ENCODE measurements at regions not wholly inside any gene's neighbourhood (a gene's known extent, or its start where the extent isn't known, plus 50 kb on each side); places are given as distances from the start of the nearest gene placed in this dataset.

DNA sequence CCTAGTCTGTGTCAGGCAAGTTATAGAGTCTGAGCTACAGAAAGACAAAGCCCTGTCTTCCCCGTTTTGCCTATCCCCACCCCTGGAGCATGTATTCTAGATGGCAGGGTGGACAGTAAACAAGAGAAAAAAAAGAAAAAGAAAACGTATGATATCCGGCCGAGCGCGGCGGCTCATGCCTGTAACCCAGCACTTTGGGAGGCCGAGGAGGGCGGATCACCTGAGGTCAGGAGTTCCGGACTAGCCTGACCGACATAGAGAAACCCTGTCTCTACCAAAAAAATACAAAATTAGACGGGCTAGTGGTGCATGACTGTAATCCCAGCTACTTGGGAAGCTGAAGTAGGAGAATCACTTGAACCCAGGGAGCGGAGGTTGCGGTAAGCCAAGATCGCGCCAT is 523.0 kb upstream of the CDH9 start:
- no peak for DNase-seq (ENCODE audit: low read depth in 4 of 4, low spot score in 2 of 4)

DNA sequence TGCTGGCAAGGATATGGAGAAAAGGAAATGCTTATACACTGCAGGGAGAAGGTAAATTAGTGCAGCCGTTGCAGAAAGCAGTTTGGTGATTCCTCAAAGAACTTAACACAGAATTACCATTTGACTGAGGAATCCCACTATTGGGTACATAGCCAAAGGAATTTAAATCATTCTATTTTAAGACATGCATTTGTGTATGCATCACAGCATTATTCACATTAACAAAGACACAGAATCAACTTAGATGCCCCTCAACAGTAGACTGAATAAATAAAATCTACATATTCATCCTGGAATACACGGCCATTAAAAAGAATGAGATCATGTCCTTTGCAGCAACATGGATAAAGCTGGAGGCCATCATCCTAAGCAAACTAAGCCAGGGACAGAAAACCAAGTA is 510.1 kb upstream of the CDH9 start:
- no peak for DNase-seq (ENCODE audit: low read depth in 4 of 4, low spot score in 2 of 4)

DNA sequence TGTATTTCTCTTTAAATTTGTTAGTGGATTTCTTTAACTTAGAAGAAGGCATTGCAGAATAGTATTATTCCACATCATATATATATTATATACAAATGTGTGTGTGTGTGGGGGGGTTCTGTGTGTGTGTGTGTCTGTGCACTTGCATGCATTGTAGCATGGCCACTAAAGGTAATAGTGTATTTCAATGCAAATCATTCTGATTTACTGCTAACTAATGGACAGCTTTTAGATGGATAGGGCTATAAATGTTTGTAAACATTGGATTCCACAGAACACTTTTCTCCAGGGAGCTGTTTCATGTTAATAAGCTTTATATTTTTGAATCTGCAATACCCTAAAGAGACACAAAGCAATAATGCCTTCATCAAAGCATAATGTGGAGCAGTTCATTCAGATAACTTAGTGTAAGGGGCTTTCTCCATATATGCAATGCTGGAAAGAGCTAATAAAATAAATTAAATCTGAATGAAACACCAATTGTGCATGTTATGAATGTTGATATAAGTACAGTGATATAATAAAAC is 496.7 kb upstream of the CDH9 start:
- DNase-seq (ENCODE audit: low read depth in 4 of 4, low spot score in 2 of 4), result no peak

DNA sequence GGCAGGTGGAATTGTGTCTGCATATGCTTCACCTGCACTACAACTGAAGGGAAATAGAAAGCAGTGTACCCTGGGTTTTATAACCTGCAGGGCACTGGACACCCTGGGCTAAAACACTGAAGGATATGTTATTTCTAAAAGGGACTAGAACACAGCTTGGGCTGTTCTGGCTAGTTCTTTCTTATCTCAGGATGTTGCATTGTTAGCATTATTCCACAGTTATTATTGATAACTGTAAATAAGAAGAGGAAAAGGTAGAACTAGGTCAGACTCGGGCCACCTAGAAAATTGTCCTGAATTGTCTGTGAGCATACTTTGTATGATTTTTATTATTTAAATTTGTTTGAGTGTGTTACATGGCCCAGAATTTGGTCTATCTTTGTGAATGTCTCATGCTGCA is 493.9 kb upstream of the CDH9 start:
- DNase-seq (ENCODE audit: low read depth in 4 of 4, low spot score in 2 of 4), result no peak

- no peak for DNase-seq (ENCODE audit: low read depth in 4 of 4, low spot score in 2 of 4)
These were observed 486.1 kb upstream of the CDH9 start for GRCh38 chr5:27524515-27524914.

- DNase-seq (ENCODE audit: low read depth in 4 of 4, low spot score in 2 of 4), result no peak
These were observed 485.2 kb upstream of the CDH9 start for GRCh38 chr5:27523629-27524028.

DNA sequence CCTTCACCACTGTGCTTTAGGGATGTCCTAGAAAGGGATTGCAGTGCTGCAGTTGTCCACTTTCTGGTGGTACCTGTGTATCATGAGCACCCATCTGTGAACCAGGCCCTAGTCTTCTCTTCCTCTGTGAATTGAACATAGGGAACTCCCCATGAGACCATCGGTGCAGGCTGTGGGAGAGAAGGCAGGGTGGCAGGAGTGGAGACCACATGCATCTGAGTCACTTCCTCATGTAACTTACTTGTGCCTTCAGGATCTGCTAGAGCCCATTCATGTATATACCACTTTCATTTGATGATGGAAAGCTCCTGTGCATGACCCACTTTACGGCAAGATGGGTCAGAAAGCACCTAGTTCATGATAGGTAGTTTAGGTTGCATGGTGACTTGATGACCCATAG is 478.1 kb upstream of the CDH9 start:
- DNase-seq (ENCODE audit: low read depth in 4 of 4, low spot score in 2 of 4), result no peak

GRCh38 chr5:27511061-27511460 is 472.7 kb upstream of the CDH9 start:
- no peak for DNase-seq (ENCODE audit: low read depth in 4 of 4, low spot score in 2 of 4)

GRCh38 chr5:27503813-27504212 is 465.4 kb upstream of the CDH9 start:
- DNase-seq (ENCODE audit: low read depth in 4 of 4, low spot score in 2 of 4), result no peak

DNA sequence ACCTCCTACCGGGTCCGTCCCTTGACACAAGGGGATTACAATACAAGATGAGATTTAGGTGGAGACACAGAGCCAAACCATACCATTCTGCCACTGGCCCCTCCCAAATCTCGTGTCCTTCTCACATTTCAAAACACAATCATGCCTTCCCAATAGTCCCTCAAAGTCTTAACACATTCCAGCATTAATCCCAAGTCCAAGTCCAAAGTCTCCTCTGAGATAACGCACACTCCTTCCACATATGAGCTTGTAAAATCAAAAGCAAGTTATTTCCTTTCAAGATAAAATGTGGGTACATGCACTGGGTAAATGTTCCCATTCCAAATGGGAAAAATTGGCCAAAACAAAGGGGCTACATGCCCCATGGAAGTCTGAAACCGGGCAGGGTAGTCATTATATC is 463.9 kb upstream of the CDH9 start:
- no peak for DNase-seq (ENCODE audit: low read depth in 4 of 4, low spot score in 2 of 4)

DNA sequence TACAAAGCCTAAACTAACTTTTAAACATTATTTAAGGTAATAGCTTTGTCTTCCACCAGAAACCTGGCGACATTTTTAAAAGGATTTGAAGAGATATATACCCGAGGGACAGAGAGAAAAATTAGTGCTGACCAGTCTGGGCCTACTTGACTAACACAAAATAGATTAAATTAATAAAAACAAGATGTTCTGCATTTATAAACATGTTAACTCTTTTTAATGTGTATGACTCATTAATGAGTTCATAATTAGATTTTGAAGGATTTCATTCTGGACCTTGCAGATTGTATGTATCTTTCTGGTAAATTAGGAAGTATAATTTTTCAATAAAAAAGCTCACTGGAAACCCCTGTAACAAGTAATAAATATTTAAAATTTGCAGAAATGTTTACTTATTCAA is 459.1 kb upstream of the CDH9 start:
- no peak for DNase-seq (ENCODE audit: low read depth in 4 of 4, low spot score in 2 of 4)

DNA sequence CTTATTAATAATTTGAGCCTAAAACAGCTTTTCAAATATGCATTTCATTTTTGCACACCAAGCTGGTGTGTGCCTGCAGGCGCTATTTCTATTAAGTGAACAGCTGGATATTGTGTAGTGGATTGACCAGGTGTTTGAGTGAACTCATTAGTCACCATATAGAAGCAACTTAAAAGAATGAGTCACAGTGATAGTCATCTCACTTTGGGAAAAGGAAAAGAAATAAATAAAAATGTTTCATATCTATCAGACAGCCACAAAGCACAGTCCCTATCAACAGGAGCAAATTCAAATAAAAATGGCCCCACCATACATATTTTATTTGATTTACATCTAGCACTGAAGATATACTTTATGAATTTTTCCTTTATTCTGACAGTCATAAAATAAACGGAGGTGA is 456.5 kb upstream of the CDH9 start:
- DNase-seq (ENCODE audit: low read depth in 4 of 4, low spot score in 2 of 4), result no peak

DNA sequence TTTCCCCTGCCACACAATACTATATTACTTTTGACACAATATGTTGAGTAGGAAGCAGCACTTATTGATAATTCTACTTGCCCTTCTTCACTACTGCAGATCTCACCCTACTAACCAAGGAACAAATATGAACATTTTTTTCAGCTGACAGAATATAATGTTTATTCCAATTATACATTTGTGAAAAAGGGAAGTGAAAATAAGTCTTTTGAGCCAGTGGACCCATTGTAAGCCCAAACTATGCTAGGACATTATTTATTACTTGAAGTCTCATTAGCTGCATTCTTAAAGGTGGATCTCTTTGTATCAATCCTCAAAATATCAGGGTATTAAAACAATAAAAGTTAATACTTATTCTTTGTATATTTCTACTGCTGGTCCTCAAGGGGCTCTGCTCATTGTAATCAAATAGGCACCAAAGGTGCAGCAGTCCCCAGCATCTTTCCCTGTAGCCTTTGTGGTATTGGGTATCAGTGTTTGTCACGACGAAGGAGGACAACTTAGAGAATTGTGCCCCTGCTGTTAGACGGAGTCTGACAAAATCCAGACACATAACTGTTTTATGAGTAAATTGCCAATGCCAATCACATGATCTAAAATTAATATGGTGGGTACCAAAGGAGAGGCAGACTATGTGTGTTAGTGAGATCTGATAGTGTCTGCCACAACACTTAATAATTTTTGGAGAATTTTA is 453.5 kb upstream of the CDH9 start:
- no peak for DNase-seq (ENCODE audit: low read depth in 4 of 4, low spot score in 2 of 4)

GRCh38 chr5:27491047-27491446 is 452.7 kb upstream of the CDH9 start:
- DNase-seq (ENCODE audit: low read depth in 4 of 4, low spot score in 2 of 4), result no peak

GRCh38 chr5:27489701-27490100 is 451.3 kb upstream of the CDH9 start:
- DNase-seq (ENCODE audit: low read depth in 4 of 4, low spot score in 2 of 4), result no peak

DNA sequence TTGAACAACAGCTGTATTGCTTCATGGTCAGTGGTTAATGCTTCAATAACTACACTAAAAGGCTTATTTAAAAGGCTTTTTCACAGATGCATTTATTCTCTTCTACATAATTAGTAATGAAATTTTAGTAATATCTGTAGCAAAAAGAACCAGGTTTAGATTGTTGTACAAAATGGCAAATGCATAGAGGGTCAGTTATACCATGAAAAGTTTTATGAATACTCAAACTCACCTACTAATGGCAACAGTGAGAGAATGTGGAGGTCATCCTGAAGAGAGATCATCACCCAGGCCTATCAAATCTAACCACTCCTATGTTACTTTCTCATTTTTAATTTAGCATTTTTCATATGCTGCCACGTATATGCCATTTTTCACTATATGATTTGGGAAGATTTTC is 444.3 kb upstream of the CDH9 start:
- no peak for DNase-seq (ENCODE audit: low read depth in 4 of 4, low spot score in 2 of 4)

GRCh38 chr5:27479859-27480258 is 441.5 kb upstream of the CDH9 start:
- no peak for DNase-seq (ENCODE audit: low read depth in 4 of 4, low spot score in 2 of 4)

DNA sequence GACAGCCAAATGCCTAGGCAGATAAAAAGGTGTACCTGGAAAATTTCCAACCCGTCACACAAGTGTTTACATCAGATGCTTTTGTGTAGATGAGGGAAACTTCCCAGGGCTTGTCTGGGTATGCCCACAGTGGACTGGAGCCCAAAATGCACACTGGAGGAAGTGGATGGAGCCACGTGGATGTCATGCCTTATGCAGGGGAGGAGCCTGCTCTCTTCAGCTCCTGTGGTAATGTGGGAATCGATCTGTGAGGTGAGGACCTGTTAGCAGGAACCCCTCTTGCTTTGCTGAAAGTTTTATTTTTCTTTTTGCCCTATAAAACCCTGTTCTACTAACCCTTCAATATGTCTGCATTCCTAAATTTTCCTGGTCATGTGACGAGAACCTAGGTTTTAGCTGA is 439.2 kb upstream of the CDH9 start:
- DNase-seq (ENCODE audit: low read depth in 4 of 4, low spot score in 2 of 4), result no peak

- no peak for DNase-seq (ENCODE audit: low read depth in 4 of 4, low spot score in 2 of 4)
These were observed 438.1 kb upstream of the CDH9 start for GRCh38 chr5:27476356-27476988.

GRCh38 chr5:27475063-27475462 is 436.7 kb upstream of the CDH9 start:
- no peak for DNase-seq (ENCODE audit: low read depth in 4 of 4, low spot score in 2 of 4)

DNA sequence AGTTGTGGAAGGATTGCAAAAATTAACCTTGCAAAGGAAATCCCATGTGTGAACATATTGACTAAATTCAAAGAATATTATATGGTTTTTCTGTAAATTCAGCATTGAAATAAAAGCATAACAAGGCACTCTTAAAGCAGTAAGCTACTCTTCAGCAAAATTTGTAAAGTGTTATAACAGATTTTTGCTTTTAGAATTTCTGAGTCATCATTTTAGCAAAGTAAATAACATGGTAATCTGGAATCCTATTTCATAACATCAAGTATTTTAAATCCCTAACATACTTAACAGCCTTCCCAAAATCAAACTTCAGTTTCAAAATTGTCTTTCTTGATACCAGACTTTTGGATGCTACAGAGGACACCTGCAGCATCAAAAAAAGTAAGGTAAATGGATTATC is 436.0 kb upstream of the CDH9 start:
- DNase-seq (ENCODE audit: low read depth in 4 of 4, low spot score in 2 of 4), result no peak

GRCh38 chr5:27474047-27474309 is 435.6 kb upstream of the CDH9 start:
- DNase-seq (ENCODE audit: low read depth in 4 of 4, low spot score in 2 of 4), result no peak

Measured in left renal cortex interstitium (tissue), 4 donors.